ENCODE measurements at regions not wholly inside any gene's neighbourhood (a gene's known extent, or its start where the extent isn't known, plus 50 kb on each side); places are given as distances from the start of the nearest gene placed in this dataset.

DNA sequence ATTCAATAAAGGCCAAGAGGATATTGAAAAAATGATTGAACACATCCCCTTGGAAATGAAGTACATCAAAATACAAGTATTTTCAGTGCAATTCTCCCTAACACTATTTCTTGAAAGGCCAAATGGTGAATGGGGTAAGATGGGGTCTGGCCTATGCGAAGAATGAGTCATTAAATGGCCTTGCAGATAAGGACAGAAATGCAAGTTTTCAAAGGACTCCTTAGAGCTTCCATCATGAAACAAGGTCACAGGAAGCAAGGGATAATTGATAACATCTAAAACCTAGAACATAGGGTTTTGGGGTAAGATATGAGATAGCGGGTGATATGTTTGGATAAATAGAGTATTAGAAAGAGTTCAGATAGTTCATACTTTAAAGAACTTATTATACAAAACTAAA lies 109.3 kb upstream of the ABCB5 start:
- Histone ChIP-seq H3K27ac (no peak overlapping the region), H3K9me3 (no peaks in the 10 kb centered on the region), H3K27me3 (no peaks in the 10 kb centered on the region), H3K36me3 (replicated peaks in 1 of 2; ENCODE audit: insufficient read depth in 1 of 2, low read depth in 2 of 2) (no peaks in the 10 kb centered on the region), H3K4me3 (no peak overlapping the region), H3K4me1 (no peaks in the 10 kb centered on the region)
- TF ChIP-seq, protein P1, sequence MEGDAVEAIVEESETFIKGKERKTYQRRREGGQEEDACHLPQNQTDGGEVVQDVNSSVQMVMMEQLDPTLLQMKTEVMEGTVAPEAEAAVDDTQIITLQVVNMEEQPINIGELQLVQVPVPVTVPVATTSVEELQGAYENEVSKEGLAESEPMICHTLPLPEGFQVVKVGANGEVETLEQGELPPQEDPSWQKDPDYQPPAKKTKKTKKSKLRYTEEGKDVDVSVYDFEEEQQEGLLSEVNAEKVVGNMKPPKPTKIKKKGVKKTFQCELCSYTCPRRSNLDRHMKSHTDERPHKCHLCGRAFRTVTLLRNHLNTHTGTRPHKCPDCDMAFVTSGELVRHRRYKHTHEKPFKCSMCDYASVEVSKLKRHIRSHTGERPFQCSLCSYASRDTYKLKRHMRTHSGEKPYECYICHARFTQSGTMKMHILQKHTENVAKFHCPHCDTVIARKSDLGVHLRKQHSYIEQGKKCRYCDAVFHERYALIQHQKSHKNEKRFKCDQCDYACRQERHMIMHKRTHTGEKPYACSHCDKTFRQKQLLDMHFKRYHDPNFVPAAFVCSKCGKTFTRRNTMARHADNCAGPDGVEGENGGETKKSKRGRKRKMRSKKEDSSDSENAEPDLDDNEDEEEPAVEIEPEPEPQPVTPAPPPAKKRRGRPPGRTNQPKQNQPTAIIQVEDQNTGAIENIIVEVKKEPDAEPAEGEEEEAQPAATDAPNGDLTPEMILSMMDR (IDR thresholded peaks at IDR 0.05) = no peak
- no peak for TF ChIP-seq POLR2A (IDR thresholded peaks at IDR 0.05)
- intact Hi-C loops (cut with DNase I) = no loop called here
- ATAC-seq (no peak), DNase-seq (no peak)
- 75 to 83% methylated on average over 2 of the region's 2 CpGs for WGBS, 2 donors

DNA sequence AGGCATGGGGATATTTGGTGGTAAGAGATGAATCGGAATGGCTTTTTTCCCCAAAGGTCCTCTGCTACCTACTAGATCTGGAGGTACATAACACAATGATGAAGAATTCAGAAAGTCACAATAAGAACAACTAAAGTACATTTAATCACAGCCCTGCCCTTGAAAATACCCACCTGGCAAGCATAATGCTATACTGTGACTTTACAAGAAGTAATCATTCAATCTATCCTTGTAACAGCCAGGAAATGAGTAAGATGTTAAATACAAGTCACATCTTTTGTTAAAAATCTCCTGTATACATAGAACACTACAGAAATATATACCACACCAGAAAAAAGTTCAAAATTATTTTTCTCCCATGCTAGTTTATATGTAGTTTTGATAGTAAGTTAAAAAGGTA lies 108.3 kb upstream of the ABCB5 start:
- no peak for TF ChIP-seq POLR2A (IDR thresholded peaks at IDR 0.05)
- TF ChIP-seq, protein P1 (IDR thresholded peaks at IDR 0.05) = no peak
- Histone ChIP-seq H3K4me1 (no peaks in the 10 kb centered on the region), H3K4me3 (no peak overlapping the region), H3K27ac (no peak overlapping the region), H3K36me3 (replicated peaks in 1 of 2; ENCODE audit: insufficient read depth in 1 of 2, low read depth in 2 of 2) (no peaks in the 10 kb centered on the region), H3K27me3 (no peaks in the 10 kb centered on the region), H3K9me3 (no peaks in the 10 kb centered on the region)
- DNase-seq = no peak
- intact Hi-C loops (cut with DNase I) = no loop called here
- ATAC-seq = no peak
- WGBS, 2 donors = 88% methylated on average over 1 of the region's 1 CpG

DNA sequence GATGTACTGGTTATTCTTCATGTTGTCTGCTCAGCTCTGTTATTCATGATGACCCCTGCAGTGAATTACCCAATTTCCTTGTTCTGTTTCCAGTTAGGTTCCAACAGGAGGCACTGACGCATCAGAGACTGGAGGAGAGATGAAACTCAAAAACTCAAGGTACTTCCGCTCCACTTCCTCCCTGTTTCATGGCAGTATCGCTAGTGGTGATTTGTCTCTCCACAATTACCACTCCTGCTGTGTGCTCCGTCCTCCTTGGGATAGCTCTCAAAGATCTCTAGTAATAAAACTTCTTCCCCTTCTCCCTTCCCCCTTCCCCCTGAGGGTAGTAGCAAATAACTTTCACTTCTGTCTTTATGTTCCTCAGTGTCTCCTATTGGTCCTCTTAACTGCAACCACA lies 107.4 kb upstream of the ABCB5 start:
- Histone ChIP-seq H3K9me3 (no peaks in the 10 kb centered on the region), H3K4me1 (no peaks in the 10 kb centered on the region), H3K4me3 (no peak overlapping the region), H3K27ac (no peak overlapping the region), H3K36me3 (replicated peaks in 1 of 2; ENCODE audit: insufficient read depth in 1 of 2, low read depth in 2 of 2) (no peaks in the 10 kb centered on the region), H3K27me3 (no peaks in the 10 kb centered on the region)
- WGBS, 2 donors = 77 to 79% methylated on average over 4 of the region's 4 CpGs
- intact Hi-C loops (cut with DNase I) = no loop called here
- no peak for TF ChIP-seq POLR2A (IDR thresholded peaks at IDR 0.05)
- TF ChIP-seq, protein P1 (IDR thresholded peaks at IDR 0.05) = no peak
- peak in 1 of 4 donors; percentile 28 for DNase-seq
- no peak for ATAC-seq

DNA sequence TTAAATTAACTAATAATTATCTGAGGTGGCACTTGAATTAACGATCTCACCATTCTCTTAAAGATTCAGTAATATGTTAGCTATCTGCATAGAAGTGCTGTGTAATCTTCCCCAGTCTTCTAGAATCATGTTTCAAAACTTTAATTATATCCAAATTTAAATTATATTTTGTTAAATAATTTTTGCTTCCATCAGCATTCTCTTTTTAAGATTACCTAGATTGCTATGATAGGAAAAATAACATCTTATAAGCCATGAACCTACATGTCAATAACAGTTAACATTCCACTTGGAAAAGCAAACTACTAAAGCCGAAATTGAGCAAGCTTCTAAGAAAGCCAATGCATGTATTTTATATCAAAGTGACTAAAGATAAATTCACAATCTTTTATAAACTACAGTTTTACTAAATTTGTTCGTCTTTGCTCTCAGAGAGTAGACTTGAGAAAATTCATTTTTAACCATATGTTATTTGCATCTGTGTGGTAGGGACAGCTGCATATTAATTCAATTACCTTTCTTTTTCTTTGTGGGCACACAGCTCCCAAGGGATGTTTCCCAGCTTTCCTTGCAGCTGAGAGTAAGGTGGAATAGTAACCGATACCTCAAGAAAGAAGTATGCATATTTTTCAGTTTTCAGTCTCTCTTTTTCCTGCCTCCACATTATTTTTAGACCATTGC lies 105.4 kb upstream of the ABCB5 start:
- H3K9me3 ChIP-seq = no peaks in the 10 kb centered on the region
- no peaks in the 10 kb centered on the region for H3K27me3 ChIP-seq
- intact Hi-C loops (cut with DNase I) = no loop called here
- H3K27ac ChIP-seq = no peak overlapping the region
- WGBS, 2 donors = 51 to 62% methylated on average over 4 of the region's 4 CpGs
- TF ChIP-seq, protein P1 (IDR thresholded peaks at IDR 0.05) = no peak
- no peak for TF ChIP-seq POLR2A (IDR thresholded peaks at IDR 0.05)
- no peaks in the 10 kb centered on the region for H3K36me3 ChIP-seq (replicated peaks in 1 of 2; ENCODE audit: insufficient read depth in 1 of 2, low read depth in 2 of 2)
- H3K4me1 ChIP-seq = peaks cover 7% of the 10 kb centered on the region
- H3K4me3 ChIP-seq = no peak overlapping the region
- DNase-seq = no peak
- no peak for ATAC-seq

DNA sequence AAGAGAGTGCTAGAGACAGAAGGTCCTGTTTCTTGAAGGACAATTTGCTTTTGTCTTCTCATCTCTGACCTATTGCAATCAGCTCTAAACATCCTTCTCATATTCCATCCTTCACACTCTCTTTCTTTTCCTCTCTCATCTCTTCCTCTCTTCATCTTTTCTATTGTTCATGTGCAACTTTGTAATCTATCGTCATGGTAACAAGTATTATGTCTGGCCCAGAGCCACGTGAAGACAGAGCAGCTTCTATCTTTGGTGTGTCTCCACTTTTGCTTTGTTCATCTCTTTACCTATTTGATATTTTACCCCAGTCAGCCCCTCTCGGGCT lies 104.9 kb upstream of the ABCB5 start:
- no peak for TF ChIP-seq POLR2A (IDR thresholded peaks at IDR 0.05)
- TF ChIP-seq, protein P1 (IDR thresholded peaks at IDR 0.05) = no peak
- 54 to 62% methylated on average over 3 of the region's 3 CpGs for WGBS, 2 donors

More for the DNA sequence above, 104.9 kb upstream of the ABCB5 start:
- Histone ChIP-seq H3K36me3 (replicated peaks in 1 of 2; ENCODE audit: insufficient read depth in 1 of 2, low read depth in 2 of 2) (no peaks in the 10 kb centered on the region), H3K9me3 (no peaks in the 10 kb centered on the region), H3K4me1 (peaks cover 7% of the 10 kb centered on the region), H3K4me3 (no peak overlapping the region), H3K27me3 (no peaks in the 10 kb centered on the region), H3K27ac (no peak overlapping the region)
- DNase-seq (no peak), ATAC-seq (no peak)
- intact Hi-C loops (cut with DNase I) = no loop called here

Data from body of pancreas (tissue), 4 donors.